ENCODE measurements at regions not wholly inside any gene's neighbourhood (a gene's known extent, or its start where the extent isn't known, plus 50 kb on each side); places are given as distances from the start of the nearest gene placed in this dataset.

DNA sequence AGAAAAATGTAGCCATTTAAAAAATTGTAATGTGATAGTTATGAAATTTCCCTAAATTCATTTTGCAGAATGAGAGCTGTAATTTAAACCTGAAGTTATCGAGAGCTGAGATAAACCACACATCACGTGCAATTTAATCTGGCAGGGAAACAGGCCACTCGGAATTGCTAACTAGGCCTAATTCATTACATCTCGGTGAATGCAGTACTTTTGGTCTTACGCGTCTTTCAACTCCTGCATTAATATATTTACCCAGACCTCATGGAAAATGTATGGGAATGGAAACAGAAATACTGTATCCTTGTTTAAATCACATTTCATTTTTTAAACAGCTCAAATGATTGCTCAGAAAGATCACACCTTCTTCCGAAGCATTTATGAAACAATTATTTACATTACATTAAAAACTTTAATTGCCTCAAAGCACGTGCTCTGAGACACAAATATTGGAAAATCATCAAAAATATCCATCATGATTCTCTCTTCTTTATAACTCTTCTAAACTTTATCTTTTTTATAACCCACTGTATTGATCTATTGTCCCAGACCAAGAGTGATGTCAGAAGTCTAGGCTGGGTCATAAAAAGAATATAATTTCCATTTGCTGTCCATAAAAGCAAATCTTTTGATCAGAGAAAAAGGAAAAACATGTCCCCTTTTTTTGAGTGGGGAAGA, 111.7 kb upstream of the MYL2 start:
- peaks cover 38% of the 10 kb centered on the region for H3K27me3 ChIP-seq (ENCODE audit: low read depth, low read length)
- no peak overlapping the region for H3K4me3 ChIP-seq (ENCODE audit: low read depth in 1 of 2, low read length in 2 of 2)
- no peaks in the 10 kb centered on the region for H3K36me3 ChIP-seq (ENCODE audit: control insufficient read depth in 1 of 2, insufficient read depth in 2 of 2, low read length in 2 of 2)
- H3K4me1 ChIP-seq (ENCODE audit: control insufficient read depth in 1 of 2, insufficient read depth in 2 of 2, low read length in 2 of 2), result peaks cover 0 to 24% of the 10 kb centered on the region in 2 donors
- H3K27ac ChIP-seq (ENCODE audit: low read length), result no peak overlapping the region
- no peaks in the 10 kb centered on the region for H3K9me3 ChIP-seq (ENCODE audit: control insufficient read depth in 1 of 2, low read length in 2 of 2)

DNA sequence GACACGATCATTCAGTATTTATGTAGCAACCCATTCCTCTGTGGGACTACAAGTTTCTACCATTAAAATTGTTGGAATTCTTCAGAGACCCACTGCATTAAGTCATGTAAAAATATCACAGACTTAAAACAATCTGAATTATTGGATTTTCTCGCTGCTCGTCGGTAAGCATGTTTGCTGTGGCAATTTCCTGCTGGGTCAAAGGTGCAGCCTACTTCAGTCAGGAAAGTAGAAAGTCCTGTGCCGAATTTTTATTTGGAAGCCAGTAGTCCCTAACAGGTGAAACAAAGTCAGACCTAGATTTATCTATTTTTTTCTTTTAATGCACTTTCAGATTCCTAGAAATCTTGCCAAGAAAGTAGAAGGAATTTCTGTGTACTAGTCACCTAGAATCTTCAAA, 110.4 kb upstream of the MYL2 start:
- H3K27ac ChIP-seq (ENCODE audit: low read length), result no peak overlapping the region
- no peaks in the 10 kb centered on the region for H3K9me3 ChIP-seq (ENCODE audit: control insufficient read depth in 1 of 2, low read length in 2 of 2)
- peaks cover 0 to 20% of the 10 kb centered on the region in 2 donors for H3K4me1 ChIP-seq (ENCODE audit: control insufficient read depth in 1 of 2, insufficient read depth in 2 of 2, low read length in 2 of 2)
- no peak overlapping the region for H3K4me3 ChIP-seq (ENCODE audit: low read depth in 1 of 2, low read length in 2 of 2)
- no peaks in the 10 kb centered on the region for H3K36me3 ChIP-seq (ENCODE audit: control insufficient read depth in 1 of 2, insufficient read depth in 2 of 2, low read length in 2 of 2)
- peaks cover 35% of the 10 kb centered on the region for H3K27me3 ChIP-seq (ENCODE audit: low read depth, low read length)

DNA sequence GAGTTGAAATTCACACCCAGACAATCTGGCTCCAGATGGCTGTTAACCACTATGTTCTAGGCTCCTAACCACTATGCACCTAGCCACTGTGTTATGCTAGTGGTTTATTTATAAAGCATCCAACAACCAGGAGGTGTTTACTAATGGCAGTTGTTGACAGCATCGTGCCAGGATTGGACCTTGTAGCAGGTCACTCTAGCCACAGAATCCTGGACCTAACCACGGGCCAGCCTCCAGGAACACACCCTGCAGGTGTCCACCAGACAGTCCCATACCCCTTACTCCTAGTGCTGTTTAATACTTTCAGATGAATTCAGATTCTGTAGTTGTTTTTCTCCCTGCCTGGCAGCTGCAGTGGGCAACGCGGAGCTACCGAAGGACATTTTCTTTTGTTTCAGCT, 109.4 kb upstream of the MYL2 start:
- Histone ChIP-seq H3K27me3 (ENCODE audit: low read depth, low read length) (peaks cover 26% of the 10 kb centered on the region), H3K4me1 (ENCODE audit: control insufficient read depth in 1 of 2, insufficient read depth in 2 of 2, low read length in 2 of 2) (peaks cover 0 to 10% of the 10 kb centered on the region in 2 donors)

DNA sequence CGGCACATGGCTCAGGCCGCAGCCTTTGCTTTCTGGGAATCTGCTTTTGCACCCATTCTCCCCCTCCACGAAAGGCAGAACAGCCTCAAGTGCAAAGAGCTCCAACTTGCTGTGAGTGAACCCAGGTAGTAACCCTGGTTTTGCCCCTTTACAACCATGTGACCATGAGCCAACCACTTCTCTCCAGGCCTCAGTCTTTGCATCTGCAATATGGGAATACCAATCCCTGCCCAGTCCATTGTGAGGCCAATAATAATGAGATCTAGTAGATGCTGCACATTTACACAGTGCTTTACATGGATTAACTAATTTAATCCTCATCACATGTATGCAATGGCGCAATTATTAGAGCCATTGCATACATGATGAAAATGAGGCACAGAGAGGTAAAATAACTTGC, 108.9 kb upstream of the MYL2 start:
- peaks cover 0 to 7% of the 10 kb centered on the region in 2 donors for H3K4me1 ChIP-seq (ENCODE audit: control insufficient read depth in 1 of 2, insufficient read depth in 2 of 2, low read length in 2 of 2)
- no peaks in the 10 kb centered on the region for H3K36me3 ChIP-seq (ENCODE audit: control insufficient read depth in 1 of 2, insufficient read depth in 2 of 2, low read length in 2 of 2)
- no peaks in the 10 kb centered on the region for H3K9me3 ChIP-seq (ENCODE audit: control insufficient read depth in 1 of 2, low read length in 2 of 2)
- peaks cover 26% of the 10 kb centered on the region for H3K27me3 ChIP-seq (ENCODE audit: low read depth, low read length)
- H3K4me3 ChIP-seq (ENCODE audit: low read depth in 1 of 2, low read length in 2 of 2), result no peak overlapping the region
- no peak overlapping the region for H3K27ac ChIP-seq (ENCODE audit: low read length)

More for the DNA sequence above, 109.4 kb upstream of the MYL2 start:
- H3K27ac ChIP-seq (ENCODE audit: low read length), result no peak overlapping the region
- H3K4me3 ChIP-seq (ENCODE audit: low read depth in 1 of 2, low read length in 2 of 2), result no peak overlapping the region
- no peaks in the 10 kb centered on the region for H3K9me3 ChIP-seq (ENCODE audit: control insufficient read depth in 1 of 2, low read length in 2 of 2)
- no peaks in the 10 kb centered on the region for H3K36me3 ChIP-seq (ENCODE audit: control insufficient read depth in 1 of 2, insufficient read depth in 2 of 2, low read length in 2 of 2)

DNA sequence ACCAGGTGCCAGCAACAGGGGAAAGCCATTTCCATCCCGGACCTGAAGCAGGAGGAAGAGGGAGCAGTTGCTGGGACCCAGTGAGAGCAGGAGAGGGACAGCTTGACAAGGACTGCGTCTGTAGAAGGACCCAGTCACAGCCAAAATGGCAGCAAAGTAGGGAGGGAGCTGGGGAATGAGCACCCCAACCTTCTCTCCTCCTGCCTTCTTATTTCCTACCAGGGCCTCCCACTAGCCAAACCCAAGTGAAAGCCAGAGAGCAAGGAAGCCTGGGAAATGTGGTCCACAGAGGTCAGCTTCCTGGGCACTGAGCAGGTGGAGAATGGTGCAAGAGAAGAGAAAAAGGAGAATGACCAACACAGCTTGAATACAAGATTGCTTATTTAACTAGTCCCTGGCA, 108.5 kb upstream of the MYL2 start:
- H3K36me3 ChIP-seq (ENCODE audit: control insufficient read depth in 1 of 2, insufficient read depth in 2 of 2, low read length in 2 of 2), result no peaks in the 10 kb centered on the region
- no peak overlapping the region for H3K4me3 ChIP-seq (ENCODE audit: low read depth in 1 of 2, low read length in 2 of 2)
- no peaks in the 10 kb centered on the region for H3K9me3 ChIP-seq (ENCODE audit: control insufficient read depth in 1 of 2, low read length in 2 of 2)
- H3K27me3 ChIP-seq (ENCODE audit: low read depth, low read length), result peaks cover 26% of the 10 kb centered on the region
- H3K27ac ChIP-seq (ENCODE audit: low read length), result no peak overlapping the region
- peaks cover 0 to 6% of the 10 kb centered on the region in 2 donors for H3K4me1 ChIP-seq (ENCODE audit: control insufficient read depth in 1 of 2, insufficient read depth in 2 of 2, low read length in 2 of 2)

DNA sequence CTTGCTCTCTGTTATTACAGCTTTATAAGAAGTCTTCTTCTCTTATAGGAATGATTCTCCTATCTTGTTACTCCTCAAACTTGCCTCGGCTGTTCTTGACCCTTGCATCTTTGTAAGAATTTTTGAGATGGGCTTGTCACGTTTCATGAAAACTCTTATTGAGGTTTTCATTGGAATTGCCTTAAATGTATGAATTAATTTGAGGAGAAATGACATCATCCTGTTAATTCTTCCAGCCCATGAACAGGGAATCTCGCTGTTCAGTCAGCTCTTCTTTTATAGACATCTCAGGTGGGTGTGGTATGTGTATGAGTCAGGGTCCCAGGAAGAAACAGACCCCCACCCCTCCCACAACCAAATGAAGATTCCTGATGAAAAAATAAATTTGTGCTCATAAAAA, 107.1 kb upstream of the MYL2 start:
- Histone ChIP-seq H3K4me3 (ENCODE audit: low read depth in 1 of 2, low read length in 2 of 2) (no peak overlapping the region), H3K27me3 (ENCODE audit: low read depth, low read length) (peaks cover 15% of the 10 kb centered on the region), H3K9me3 (ENCODE audit: control insufficient read depth in 1 of 2, low read length in 2 of 2) (no peaks in the 10 kb centered on the region), H3K36me3 (ENCODE audit: control insufficient read depth in 1 of 2, insufficient read depth in 2 of 2, low read length in 2 of 2) (no peaks in the 10 kb centered on the region), H3K4me1 (ENCODE audit: control insufficient read depth in 1 of 2, insufficient read depth in 2 of 2, low read length in 2 of 2) (no peaks in the 10 kb centered on the region), H3K27ac (ENCODE audit: low read length) (no peak overlapping the region)

DNA sequence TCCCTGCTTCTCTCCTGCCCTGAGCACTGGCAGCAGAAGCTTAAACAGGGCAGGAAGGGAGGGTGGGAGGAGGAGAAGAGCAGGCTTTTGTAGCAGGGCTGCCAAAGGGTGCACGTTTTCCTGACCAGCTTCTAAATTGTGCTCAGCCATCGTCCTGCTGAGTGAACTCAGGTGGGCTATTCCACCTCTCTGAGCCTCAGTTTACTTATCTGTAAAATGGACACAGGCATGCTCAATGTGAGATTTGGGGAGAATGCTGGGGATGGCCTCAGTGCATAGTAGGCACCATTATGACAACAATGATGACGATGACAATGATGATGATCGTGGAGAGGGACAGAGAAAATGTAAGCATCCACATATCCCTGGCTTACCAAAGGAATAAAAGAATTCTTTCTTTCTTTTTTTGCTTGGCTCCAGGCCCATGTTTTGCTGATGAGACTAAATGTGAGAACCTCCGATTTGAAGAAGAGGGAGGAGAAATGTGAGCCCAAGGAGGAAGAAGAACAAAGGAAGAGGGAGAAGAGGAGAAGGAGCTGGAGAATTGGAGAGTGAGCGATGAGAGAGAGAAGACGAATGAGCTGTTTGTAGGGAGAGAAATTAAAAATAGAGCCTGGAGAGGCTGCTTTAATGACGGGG, 105.5 kb upstream of the MYL2 start:
- H3K27ac ChIP-seq (ENCODE audit: low read length), result no peak overlapping the region
- no peak overlapping the region for H3K4me3 ChIP-seq (ENCODE audit: low read depth in 1 of 2, low read length in 2 of 2)
- H3K4me1 ChIP-seq (ENCODE audit: control insufficient read depth in 1 of 2, insufficient read depth in 2 of 2, low read length in 2 of 2), result no peaks in the 10 kb centered on the region
- peaks cover 12% of the 10 kb centered on the region for H3K27me3 ChIP-seq (ENCODE audit: low read depth, low read length)
- H3K9me3 ChIP-seq (ENCODE audit: control insufficient read depth in 1 of 2, low read length in 2 of 2), result no peaks in the 10 kb centered on the region
- no peaks in the 10 kb centered on the region for H3K36me3 ChIP-seq (ENCODE audit: control insufficient read depth in 1 of 2, insufficient read depth in 2 of 2, low read length in 2 of 2)

DNA sequence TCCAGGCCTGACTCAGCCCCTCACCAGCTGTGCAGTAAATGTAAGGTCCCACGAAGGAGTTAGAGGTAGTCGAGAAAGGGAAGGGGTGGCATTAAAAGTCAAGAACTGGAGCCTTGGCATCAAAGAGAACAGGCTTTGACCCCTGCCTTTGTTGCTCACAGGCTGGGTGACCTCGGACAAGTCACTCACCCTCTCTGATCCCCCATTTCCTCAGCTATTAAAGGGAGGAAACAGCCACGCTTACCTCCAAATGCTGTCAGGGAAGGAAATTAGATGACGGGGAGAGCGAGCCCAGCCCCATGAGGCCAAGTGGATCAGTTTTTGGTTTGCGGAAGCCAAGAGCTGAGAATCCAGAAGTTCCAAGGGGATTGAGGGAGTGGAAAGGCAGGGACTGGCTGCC, 104.9 kb upstream of the MYL2 start:
- peaks cover 11% of the 10 kb centered on the region for H3K27me3 ChIP-seq (ENCODE audit: low read depth, low read length)
- H3K36me3 ChIP-seq (ENCODE audit: control insufficient read depth in 1 of 2, insufficient read depth in 2 of 2, low read length in 2 of 2), result no peaks in the 10 kb centered on the region
- no peak overlapping the region for H3K27ac ChIP-seq (ENCODE audit: low read length)
- H3K9me3 ChIP-seq (ENCODE audit: control insufficient read depth in 1 of 2, low read length in 2 of 2), result no peaks in the 10 kb centered on the region
- H3K4me3 ChIP-seq (ENCODE audit: low read depth in 1 of 2, low read length in 2 of 2), result no peak overlapping the region
- no peaks in the 10 kb centered on the region for H3K4me1 ChIP-seq (ENCODE audit: control insufficient read depth in 1 of 2, insufficient read depth in 2 of 2, low read length in 2 of 2)

DNA sequence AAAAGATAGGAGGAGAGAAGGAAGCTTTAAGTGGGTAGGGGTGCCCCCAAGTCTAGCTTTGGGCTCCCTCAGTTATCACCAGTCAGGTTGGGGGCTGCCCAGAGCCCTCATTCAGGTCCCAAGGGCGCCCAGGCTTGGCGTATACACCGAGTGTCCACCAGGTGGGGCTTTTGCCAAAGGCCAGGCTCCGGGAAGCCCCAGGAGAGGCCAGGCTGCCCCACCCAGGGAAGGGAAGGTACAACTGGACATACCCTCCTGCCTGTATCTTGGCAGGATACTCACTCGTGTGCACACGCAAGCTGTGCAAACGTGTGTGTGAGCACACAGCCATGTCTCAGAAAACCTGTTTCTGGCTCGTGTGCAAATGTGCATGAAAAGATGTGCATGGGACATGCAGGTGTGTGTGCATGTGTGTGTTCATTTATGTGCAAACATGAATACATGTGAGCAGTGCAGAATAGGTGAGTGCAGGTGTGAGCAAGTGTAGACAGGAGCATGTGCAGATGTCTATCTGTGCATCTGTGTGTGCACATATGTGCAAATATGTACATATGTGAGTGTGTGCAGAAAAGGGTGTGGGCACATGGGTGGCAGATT, 103.9 kb upstream of the MYL2 start:
- H3K27me3 ChIP-seq (ENCODE audit: low read depth, low read length), result peaks cover 1% of the 10 kb centered on the region
- no peak overlapping the region for H3K4me3 ChIP-seq (ENCODE audit: low read depth in 1 of 2, low read length in 2 of 2)
- H3K4me1 ChIP-seq (ENCODE audit: control insufficient read depth in 1 of 2, insufficient read depth in 2 of 2, low read length in 2 of 2), result no peaks in the 10 kb centered on the region
- no peaks in the 10 kb centered on the region for H3K36me3 ChIP-seq (ENCODE audit: control insufficient read depth in 1 of 2, insufficient read depth in 2 of 2, low read length in 2 of 2)
- no peaks in the 10 kb centered on the region for H3K9me3 ChIP-seq (ENCODE audit: control insufficient read depth in 1 of 2, low read length in 2 of 2)
- H3K27ac ChIP-seq (ENCODE audit: low read length), result no peak overlapping the region

DNA sequence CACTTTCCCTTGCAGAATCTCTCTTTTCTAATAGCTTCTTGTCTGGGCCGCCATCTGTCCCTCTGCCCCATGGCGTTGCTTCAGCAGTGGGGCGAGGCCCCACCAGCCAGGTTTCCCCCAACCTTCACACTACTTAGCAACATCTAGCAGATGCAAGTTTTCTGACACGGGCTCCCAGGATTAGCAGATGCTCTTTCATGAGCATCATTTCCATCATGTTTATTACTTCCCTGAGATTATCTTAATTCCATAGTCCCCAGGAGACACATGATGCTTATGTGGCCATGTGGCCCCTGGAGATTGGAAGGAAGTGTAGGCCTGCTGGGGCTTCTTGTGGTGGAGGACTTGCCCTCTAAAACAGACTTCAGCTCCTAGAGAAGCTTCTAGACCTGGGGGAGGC, 102.0 kb upstream of the MYL2 start:
- H3K36me3 ChIP-seq (ENCODE audit: control insufficient read depth in 1 of 2, insufficient read depth in 2 of 2, low read length in 2 of 2), result no peaks in the 10 kb centered on the region
- H3K27ac ChIP-seq (ENCODE audit: low read length), result no peak overlapping the region
- peaks cover 3% of the 10 kb centered on the region for H3K27me3 ChIP-seq (ENCODE audit: low read depth, low read length)
- H3K4me3 ChIP-seq (ENCODE audit: low read depth in 1 of 2, low read length in 2 of 2), result no peak overlapping the region
- no peaks in the 10 kb centered on the region for H3K9me3 ChIP-seq (ENCODE audit: control insufficient read depth in 1 of 2, low read length in 2 of 2)
- no peaks in the 10 kb centered on the region for H3K4me1 ChIP-seq (ENCODE audit: control insufficient read depth in 1 of 2, insufficient read depth in 2 of 2, low read length in 2 of 2)

DNA sequence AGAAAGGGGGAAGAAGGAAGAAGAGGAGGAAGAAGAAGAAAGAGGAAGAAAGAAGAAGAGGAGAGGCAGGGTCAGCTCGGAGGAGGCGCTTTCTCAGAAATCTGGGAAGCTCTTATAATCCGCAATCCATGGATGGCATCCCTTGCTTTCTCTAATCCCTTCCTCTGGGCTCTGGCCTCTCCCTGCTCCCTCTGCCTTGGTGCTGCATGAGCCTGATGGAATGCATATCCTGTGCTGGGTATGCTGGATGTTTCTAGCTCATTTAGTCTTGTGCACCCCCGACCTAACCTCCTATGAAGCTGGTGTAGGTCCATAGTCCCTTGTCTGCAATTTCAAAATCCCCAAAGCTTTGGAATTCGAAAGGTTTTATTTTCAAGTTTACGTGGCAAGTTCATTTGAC, 94.2 kb upstream of the MYL2 start:
- Histone ChIP-seq H3K27ac (ENCODE audit: low read length) (no peak overlapping the region), H3K4me1 (ENCODE audit: control insufficient read depth in 1 of 2, insufficient read depth in 2 of 2, low read length in 2 of 2) (no peaks in the 10 kb centered on the region), H3K4me3 (ENCODE audit: low read depth in 1 of 2, low read length in 2 of 2) (no peak overlapping the region), H3K36me3 (ENCODE audit: control insufficient read depth in 1 of 2, insufficient read depth in 2 of 2, low read length in 2 of 2) (no peaks in the 10 kb centered on the region), H3K27me3 (ENCODE audit: low read depth, low read length) (peaks cover 10% of the 10 kb centered on the region), H3K9me3 (ENCODE audit: control insufficient read depth in 1 of 2, low read length in 2 of 2) (peaks cover 0 to 6% of the 10 kb centered on the region in 2 donors)

Data from muscle layer of duodenum (tissue), 2 donors.